ENCODE measurements at regions not wholly inside any gene's neighbourhood (a gene's known extent, or its start where the extent isn't known, plus 50 kb on each side); places are given as distances from the start of the nearest gene placed in this dataset.

DNA sequence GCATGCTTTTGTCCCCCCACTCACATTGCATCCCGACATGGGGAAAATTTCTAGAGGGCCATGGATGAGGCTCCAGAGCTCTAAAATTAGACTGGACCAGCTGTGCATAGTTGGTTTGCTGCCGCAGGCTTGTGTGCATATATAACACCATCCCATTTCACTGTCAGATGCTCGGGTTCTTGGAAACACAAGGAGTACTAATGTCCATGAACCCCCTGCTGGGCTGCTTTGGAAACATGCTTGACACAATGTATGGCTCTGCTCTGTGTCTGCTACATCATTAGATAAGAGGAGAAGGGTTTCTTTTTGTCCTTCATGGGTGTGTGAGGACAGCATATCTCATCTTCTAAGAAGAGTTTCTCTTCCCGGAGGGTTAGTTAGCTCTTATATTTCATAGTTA lies 292.1 kb upstream of the RORB start:
- TF ChIP-seq, protein P1, sequence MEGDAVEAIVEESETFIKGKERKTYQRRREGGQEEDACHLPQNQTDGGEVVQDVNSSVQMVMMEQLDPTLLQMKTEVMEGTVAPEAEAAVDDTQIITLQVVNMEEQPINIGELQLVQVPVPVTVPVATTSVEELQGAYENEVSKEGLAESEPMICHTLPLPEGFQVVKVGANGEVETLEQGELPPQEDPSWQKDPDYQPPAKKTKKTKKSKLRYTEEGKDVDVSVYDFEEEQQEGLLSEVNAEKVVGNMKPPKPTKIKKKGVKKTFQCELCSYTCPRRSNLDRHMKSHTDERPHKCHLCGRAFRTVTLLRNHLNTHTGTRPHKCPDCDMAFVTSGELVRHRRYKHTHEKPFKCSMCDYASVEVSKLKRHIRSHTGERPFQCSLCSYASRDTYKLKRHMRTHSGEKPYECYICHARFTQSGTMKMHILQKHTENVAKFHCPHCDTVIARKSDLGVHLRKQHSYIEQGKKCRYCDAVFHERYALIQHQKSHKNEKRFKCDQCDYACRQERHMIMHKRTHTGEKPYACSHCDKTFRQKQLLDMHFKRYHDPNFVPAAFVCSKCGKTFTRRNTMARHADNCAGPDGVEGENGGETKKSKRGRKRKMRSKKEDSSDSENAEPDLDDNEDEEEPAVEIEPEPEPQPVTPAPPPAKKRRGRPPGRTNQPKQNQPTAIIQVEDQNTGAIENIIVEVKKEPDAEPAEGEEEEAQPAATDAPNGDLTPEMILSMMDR (IDR thresholded peaks at IDR 0.05) = no peak
- no peak for TF ChIP-seq POLR2A (IDR thresholded peaks at IDR 0.05)
